Smooth muscle cell (in vitro differentiated cells): ENCODE measurements at regions not wholly inside any gene's neighbourhood (a gene's known extent, or its start where the extent isn't known, plus 50 kb on each side); places are given as distances from the start of the nearest gene placed in this dataset.
A peak's percentile ranks its signal among the peaks of the same experiment; 100 is the strongest.

ENCODE experiments used
- DNase-seq: peaks from one replicate; lab custom pipeline; 2025; ENCODE audit not compliant: unreplicated experiment; lab: John Stamatoyannopoulos, UW
- H2AFZ ChIP-seq: fragments of 200-600 bp; sonication (generic); 2 replicates; pipeline ENCODE4 v1.6.0; 2016; ENCODE audit warnings: antibody characterized with exemption, low read depth, mild to moderate bottlenecking
- H3F3A ChIP-seq: fragments of 200-600 bp; sonication (generic); 2 replicates; pipeline ENCODE4 v1.6.0; 2017; ENCODE audit warnings: antibody characterized with exemption, low read depth
- H3K27ac ChIP-seq: fragments of 200-600 bp; sonication (generic); 2 replicates; pipeline ENCODE4 v1.5.1; 2016; ENCODE audit warnings: low read depth, mild to moderate bottlenecking
- H3K27me3 ChIP-seq: fragments of 200-600 bp; sonication (generic); 2 replicates; pipeline ENCODE4 v1.6.1; 2016; ENCODE audit warnings: low read depth, mild to moderate bottlenecking
- H3K36me3 ChIP-seq: fragments of 200-600 bp; sonication (generic); 2 replicates; pipeline ENCODE4 v1.5.1; 2016; ENCODE audit warnings: low read depth
- H3K4me1 ChIP-seq: fragments of 200-600 bp; sonication (generic); 2 replicates; pipeline ENCODE4 v1.5.1; 2016; ENCODE audit warnings: low read depth
- H3K4me2 ChIP-seq: fragments of 200-600 bp; sonication (generic); 2 replicates; pipeline ENCODE4 v1.6.0; 2016; ENCODE audit warnings: mild to moderate bottlenecking
- H3K4me3 ChIP-seq: fragments of 200-600 bp; sonication (generic); 2 replicates; pipeline ENCODE4 v1.5.1; 2016; ENCODE audit warnings: mild to moderate bottlenecking
- H3K79me2 ChIP-seq: fragments of 200-600 bp; sonication (generic); 2 replicates; pipeline ENCODE4 v1.6.0; 2016; ENCODE audit warnings: low read depth, mild to moderate bottlenecking
- H3K9ac ChIP-seq: fragments of 200-600 bp; sonication (generic); 2 replicates; pipeline ENCODE4 v1.6.0; 2016; ENCODE audit warnings: low read depth
- H3K9me3 ChIP-seq: fragments of 200-600 bp; sonication (generic); replicated peaks from 2 replicates; pipeline ENCODE4 v1.5.1; 2016; ENCODE audit warnings: low read depth
- H4K20me1 ChIP-seq: fragments of 200-600 bp; sonication (generic); 2 replicates; pipeline ENCODE4 v1.6.0; 2016; ENCODE audit warnings: low read depth
- CTCF ChIP-seq: fragments of 200-600 bp; sonication (generic); IDR thresholded peaks from 2 replicates; pipeline ENCODE4 v1.5.1; 2017; ENCODE audit warnings: borderline replicate concordance, mild to moderate bottlenecking, antibody characterized with exemption; ENCODE audit not compliant: insufficient read depth, poor library complexity, severe bottlenecking
- WGBS: methylation state at CpG from one replicate; pipeline ENCODE4 v1.1.7; 2016; ENCODE audit warnings: low lambda C conversion rate; 5-methylcytosine and 5-hydroxymethylcytosine counted together

- Histone ChIP-seq H3K36me3 (no peaks in the 10 kb centered on the region), H3K4me2 (no peak overlapping the region), H3K4me1 (peaks cover 11% of the 10 kb centered on the region), H4K20me1 (no peaks in the 10 kb centered on the region), H3K79me2 (no peaks in the 10 kb centered on the region), H3F3A (no peaks in the 10 kb centered on the region), H3K9ac (no peak overlapping the region), H3K27ac (no peak overlapping the region), H3K9me3 (no peaks in the 10 kb centered on the region), H3K4me3 (no peak overlapping the region), H3K27me3 (no peaks in the 10 kb centered on the region), H2AFZ (no peak overlapping the region)
- DNase-seq = no peak
- 85% methylated on average over 13 of the region's 13 CpGs for WGBS
- no peak for TF ChIP-seq CTCF
These were observed 143.2 kb upstream of the TNRC6C start for GRCh38 chr17:77815127-77815905.

- Histone ChIP-seq H3K9ac (no peak overlapping the region), H3K4me2 (peak overlapping the region; percentile 19), H3K27me3 (no peaks in the 10 kb centered on the region), H3K9me3 (no peaks in the 10 kb centered on the region), H3K4me3 (no peak overlapping the region), H3K4me1 (peaks cover 11% of the 10 kb centered on the region), H3K79me2 (no peaks in the 10 kb centered on the region), H2AFZ (no peak overlapping the region), H3K27ac (no peak overlapping the region), H3F3A (no peaks in the 10 kb centered on the region), H4K20me1 (no peaks in the 10 kb centered on the region), H3K36me3 (no peaks in the 10 kb centered on the region)
- TF ChIP-seq CTCF = no peak
- no peak for DNase-seq
- WGBS = 54% methylated on average over 4 of the region's 4 CpGs
These were observed 140.6 kb upstream of the TNRC6C start for GRCh38 chr17:77817953-77818352.

GRCh38 chr17:77819497-77819896 is 139.0 kb upstream of the TNRC6C start:
- no peaks in the 10 kb centered on the region for H3K9me3 ChIP-seq
- no peaks in the 10 kb centered on the region for H3K79me2 ChIP-seq
- H3K36me3 ChIP-seq = no peaks in the 10 kb centered on the region
- WGBS = 60% methylated on average over 3 of the region's 3 CpGs
- H3K4me2 ChIP-seq = peak overlapping the region; percentile 2
- no peaks in the 10 kb centered on the region for H3K27me3 ChIP-seq
- no peaks in the 10 kb centered on the region for H3F3A ChIP-seq
- H3K4me3 ChIP-seq = no peak overlapping the region
- H2AFZ ChIP-seq = no peak overlapping the region
- no peak overlapping the region for H3K27ac ChIP-seq
- peaks cover 11% of the 10 kb centered on the region for H3K4me1 ChIP-seq
- no peak overlapping the region for H3K9ac ChIP-seq
- DNase-seq = no peak
- TF ChIP-seq CTCF = no peak
- no peaks in the 10 kb centered on the region for H4K20me1 ChIP-seq

- no peaks in the 10 kb centered on the region for H3K27me3 ChIP-seq
- DNase-seq = no peak
- no peak overlapping the region for H3K4me3 ChIP-seq
- no peak for TF ChIP-seq CTCF
- no peaks in the 10 kb centered on the region for H3K79me2 ChIP-seq
- H3K27ac ChIP-seq = no peak overlapping the region
- no peaks in the 10 kb centered on the region for H3F3A ChIP-seq
- no peak overlapping the region for H2AFZ ChIP-seq
- H3K9ac ChIP-seq = no peak overlapping the region
- H3K36me3 ChIP-seq = no peaks in the 10 kb centered on the region
- WGBS = 76% methylated on average over 8 of the region's 8 CpGs
- no peaks in the 10 kb centered on the region for H3K9me3 ChIP-seq
- peaks cover 11% of the 10 kb centered on the region for H3K4me1 ChIP-seq
- H4K20me1 ChIP-seq = no peaks in the 10 kb centered on the region
- H3K4me2 ChIP-seq = no peak overlapping the region
These were observed 137.4 kb upstream of the TNRC6C start for GRCh38 chr17:77821114-77821513.
